Hindlimb muscle (tissue), 1 donor: ENCODE measurements at regions not wholly inside any gene's neighbourhood (a gene's known extent, or its start where the extent isn't known, plus 50 kb on each side); places are given as distances from the start of the nearest gene placed in this dataset.
A peak's percentile ranks its signal among the peaks of the same experiment; 100 is the strongest.

Source experiments
- DNase-seq: peaks from one replicate; pipeline ENCODE4 v3.0.0-alpha.2; 2013

DNA sequence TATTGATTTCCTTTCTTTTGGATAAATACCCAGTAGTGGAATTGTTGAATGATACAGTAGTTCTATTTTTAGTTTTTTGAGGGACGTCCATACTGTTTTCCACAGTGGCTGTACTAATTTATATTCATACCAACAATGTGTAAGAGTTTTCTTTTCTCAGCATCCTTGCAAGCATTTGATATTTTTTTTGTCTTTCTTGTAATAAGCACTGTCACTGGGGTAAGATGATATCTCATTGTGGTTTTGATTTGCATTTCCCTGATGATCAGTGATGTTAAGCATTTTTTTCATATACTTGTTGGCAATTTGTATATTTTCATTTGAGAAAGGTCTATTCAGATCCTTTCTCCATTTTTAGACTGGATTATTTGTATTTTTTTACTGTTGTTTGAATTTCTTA lies 308.7 kb downstream of the PTEN start:
- DNase-seq, result no peak

DNA sequence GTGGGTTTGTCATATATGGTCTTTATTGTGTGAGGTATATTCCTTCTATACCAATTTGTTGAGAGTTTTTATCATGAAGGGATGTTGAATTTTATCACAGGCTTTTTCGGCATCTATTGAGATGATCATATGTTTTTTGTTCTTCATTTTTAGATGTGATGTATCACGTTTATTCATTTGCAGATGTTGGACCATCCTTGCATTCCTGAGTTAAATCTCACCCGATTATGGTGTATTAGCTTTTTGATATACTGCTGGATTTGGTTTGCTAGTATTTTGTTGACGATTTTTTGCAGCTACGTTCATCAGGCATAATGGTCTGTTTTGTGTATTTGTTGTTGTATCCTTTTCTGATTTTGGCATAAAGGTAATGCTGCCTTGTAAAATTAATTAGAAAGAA lies 311.0 kb downstream of the PTEN start:
- no peak for DNase-seq

DNA sequence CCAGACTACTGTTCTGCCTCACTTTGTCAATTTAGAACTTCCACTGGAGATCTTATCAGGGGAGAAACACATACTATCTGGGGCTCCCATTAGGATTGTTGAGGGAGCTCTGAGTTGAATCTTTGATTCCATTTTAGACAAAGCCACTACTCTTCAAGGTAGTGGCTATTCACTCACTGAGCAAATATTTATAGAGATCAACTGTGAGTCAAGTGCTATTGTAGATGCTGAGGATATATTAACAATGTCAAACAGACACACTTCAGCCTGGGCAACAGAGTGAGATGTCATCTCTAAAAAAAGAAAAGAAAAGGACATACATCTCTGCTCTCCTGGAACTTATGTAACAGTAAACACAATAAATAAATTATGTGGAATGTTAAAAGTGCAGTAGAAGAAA lies 315.3 kb downstream of the PTEN start:
- no peak for DNase-seq

GRCh38 chr10:88179831-88180230 lies 316.4 kb downstream of the PTEN start:
- DNase-seq, result no peak

DNA sequence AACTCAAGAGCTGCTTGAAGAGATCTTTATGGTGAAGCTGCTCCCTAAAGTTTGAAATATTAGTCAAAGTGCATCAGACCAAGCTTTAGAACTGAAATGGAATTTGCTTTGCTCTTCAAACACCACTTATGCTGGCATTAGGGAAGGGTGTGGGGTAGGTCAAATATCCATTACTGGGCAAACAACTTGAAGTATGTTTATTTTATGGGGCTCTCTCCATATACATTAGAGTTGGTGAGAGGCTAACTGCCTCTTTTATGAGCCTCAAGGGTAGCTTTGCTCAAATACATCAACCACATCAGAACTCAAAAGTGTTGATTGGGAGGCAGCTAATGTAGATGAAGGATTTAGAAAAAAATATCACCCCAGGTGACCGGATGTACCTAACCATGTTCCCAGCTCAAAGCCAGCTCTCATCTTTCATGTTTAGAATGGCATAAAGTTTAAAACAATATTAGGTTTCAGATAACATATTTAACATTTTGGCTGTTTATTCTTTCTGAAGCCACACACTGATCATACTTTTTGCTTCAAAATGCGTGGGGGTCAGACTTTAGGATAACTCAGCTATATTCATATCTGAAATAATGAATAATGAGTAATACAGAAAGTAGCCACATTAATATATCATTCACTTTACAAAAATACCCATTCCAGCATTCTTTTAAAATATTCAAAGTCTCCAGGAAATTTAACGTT lies 318.6 kb downstream of the PTEN start:
- no peak for DNase-seq

DNA sequence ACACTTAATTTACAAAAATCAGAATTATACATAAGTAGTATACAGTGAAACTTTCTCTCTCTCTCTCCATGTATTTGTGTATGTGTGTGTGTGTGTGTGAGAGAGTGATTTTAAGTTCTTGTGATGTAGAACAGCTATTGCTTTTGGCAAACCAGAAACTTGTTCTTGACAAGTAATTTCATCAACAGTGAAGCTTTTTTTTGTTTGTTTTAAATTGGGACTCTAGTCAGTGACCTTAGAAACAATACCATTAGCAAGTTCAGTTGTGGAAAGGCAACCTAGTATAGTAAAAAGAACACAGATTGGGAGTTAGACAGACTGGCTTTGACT lies 319.1 kb downstream of the PTEN start:
- no peak for DNase-seq

GRCh38 chr10:88184543-88185297 lies 321.3 kb downstream of the PTEN start:
- DNase-seq, result no peak

- DNase-seq, result no peak
These were observed 322.4 kb downstream of the PTEN start for GRCh38 chr10:88185830-88186229.

GRCh38 chr10:88186335-88186734 lies 322.9 kb downstream of the PTEN start:
- peak; percentile 32 for DNase-seq

DNA sequence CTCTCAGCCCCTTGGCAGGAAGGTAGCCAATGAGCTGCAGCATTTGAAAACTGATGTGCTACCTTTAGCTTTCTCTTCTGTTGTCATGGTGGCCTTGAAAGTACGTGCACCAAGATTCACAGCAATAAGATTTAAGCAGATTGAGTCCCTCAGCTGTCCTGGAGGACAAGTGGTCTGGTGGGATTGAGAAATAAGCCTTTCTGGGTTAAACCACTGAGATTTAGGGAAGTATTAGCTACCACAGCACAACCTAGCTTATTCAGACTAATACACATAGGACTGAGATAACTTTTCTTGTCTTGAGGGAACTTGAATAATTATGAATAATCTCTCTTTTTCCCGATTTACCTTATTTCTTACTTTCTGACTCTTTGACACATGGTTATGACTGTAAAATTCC lies 324.0 kb downstream of the PTEN start:
- no peak for DNase-seq

- no peak for DNase-seq
These were observed 326.7 kb downstream of the PTEN start for GRCh38 chr10:88190123-88190522.

- DNase-seq, result no peak
These were observed 327.3 kb downstream of the PTEN start for GRCh38 chr10:88190540-88191235.

DNA sequence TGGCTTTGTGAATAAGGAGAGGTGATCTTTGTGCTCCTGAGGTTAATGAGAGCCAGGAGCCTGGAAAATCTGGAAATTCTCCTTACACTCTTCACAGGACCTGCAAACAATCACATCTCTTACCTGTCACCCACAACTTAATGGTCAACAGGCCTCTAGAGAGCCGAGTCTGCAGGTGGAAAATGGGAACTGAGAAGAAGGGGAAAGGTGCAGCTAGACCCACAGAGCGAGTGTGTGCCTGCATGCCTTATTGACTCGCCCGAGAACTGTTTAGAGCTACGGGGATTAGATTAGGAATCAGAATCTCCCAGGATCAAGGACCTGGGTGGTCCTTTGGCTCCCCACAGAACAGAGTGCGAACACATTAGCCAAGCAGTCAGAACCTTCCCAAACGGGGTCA lies 329.6 kb downstream of the PTEN start:
- DNase-seq, result no peak

- no peak for DNase-seq
These were observed 330.8 kb downstream of the PTEN start for GRCh38 chr10:88194041-88194887.

DNA sequence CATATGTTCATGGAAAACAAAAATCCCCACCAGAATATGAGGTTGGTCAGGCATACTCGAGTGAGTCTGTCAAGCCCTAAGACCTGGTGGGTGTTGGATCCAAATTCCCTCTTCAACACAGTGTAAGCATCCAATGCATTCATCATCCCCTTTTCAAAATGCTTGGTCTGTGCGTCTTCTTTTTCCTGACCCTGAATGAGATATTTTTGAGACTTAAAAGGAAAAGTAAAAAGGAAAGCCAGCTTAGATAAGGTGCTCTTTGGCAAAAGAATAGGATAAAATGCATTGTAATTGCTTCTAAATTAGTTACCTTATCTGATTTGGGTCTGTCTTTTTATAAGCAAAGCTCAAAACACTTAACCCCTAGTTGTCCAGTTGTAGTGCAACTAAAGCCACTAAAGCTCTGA lies 331.5 kb downstream of the PTEN start:
- no peak for DNase-seq

- DNase-seq, result no peak
These were observed 332.4 kb downstream of the PTEN start for GRCh38 chr10:88195841-88196240.

- peak; percentile 33 for DNase-seq
These were observed 332.9 kb downstream of the PTEN start for GRCh38 chr10:88196291-88196690.

GRCh38 chr10:88198023-88198422 lies 334.6 kb downstream of the PTEN start:
- DNase-seq, result no peak

DNA sequence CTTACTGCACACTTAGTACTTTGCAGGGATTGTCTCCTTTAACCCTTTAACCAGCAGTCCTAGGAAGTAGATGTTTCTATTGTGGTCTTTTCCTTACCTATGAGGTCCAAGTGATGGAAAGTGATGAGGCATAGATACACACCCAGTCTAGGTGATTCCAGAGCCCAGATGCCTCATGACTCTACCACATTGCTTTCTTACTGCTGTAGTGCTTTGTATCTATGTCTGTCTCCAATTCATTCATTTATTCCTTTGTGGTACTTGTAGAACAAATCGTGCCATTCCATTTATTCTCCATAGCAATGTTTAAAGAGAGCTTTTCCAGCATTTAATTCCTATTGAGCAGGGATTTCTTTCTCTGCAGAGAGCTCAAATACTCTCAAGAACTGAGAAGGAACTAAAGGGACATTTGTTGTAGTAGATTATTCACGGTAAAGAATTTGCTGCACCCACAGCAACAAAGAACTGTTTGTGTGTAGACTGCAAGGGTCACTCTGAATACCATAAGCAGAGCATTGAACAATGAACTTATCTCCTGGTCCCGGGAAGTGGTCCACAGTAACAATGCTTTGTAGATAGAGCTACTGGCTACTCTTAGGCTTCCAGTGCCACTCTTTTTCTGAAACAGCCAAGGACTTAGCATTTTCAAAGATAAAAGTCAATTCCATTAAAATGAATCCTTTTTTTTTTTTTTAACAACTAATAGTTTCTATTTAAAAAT lies 337.0 kb downstream of the PTEN start:
- no peak for DNase-seq

DNA sequence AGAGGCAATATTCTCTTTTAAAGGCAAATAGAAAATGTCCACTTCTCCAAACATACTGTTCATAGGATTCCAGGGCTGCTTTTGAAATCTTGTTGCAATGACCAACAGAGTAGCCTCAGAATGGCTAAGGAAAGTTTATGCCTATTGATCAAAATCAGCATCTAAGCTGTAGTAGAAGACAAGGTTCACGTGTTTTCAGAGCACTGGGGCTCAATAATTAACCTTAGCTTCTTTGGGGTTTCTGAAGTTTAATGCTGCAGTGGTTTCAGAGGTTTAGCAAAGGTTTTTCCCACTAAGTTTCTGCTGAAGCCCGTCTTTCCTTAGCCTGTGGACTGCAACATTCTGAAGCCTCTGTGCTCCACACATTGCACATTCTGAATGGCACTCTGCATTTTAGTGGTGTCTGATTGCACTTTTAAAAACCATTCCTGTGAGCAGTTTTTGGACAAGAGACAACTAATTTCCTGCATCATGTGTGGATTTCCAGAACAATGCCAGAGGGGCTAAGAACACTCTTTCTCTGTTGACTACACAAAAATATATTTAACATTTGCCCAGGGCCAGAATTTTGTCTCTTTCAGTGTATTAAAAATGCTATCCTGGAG lies 342.5 kb downstream of the PTEN start:
- no peak for DNase-seq

DNA sequence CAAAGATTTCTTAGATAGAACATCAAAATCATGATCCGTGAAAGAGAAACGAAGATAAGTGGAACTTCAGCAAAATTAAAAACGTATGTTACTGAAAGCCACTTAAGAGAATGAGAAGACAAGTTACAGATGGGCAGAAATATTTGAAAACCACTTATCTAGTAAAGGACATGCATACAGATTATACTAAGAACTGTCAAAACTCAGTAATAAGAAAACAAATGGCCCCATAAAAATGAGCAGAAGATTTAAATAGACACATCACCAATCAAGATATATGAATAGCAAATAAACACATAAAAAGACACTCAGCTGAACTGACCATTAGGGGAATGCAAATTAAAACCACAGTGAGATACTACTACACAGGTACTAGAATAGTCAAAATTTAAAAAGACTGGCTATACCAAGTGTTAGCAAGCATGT lies 343.7 kb downstream of the PTEN start:
- DNase-seq, result no peak

DNA sequence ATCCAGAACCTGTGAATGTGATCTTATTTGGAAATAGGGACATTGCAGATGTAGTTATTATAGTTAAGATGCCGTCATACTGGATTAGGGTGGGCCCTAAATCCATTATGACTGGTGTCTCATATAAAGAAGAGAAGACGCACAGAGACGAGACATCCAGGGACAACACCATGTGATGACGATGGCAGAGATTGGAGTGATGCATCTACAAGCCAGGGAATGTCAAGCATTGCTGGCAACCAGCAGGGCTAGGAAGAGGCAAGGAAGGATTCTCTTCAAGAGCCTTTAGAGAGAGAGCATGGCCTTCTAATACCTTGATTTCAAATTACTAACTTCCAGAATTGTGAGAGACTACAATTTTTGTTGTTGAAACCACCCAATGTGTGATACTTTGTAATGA lies 345.8 kb downstream of the PTEN start:
- no peak for DNase-seq
